Embryonic facial prominence (tissue), 1 donor: ENCODE measurements at regions not wholly inside any gene's neighbourhood (a gene's known extent, or its start where the extent isn't known, plus 50 kb on each side); places are given as distances from the start of the nearest gene placed in this dataset.

ENCODE experiments used
- DNase-seq: peaks from one replicate; pipeline ENCODE4 v3.0.0-alpha.2; 2016; ENCODE audit errors: extremely low spot score

- DNase-seq: no peak
Measured at GRCh38 chr17:6325051-6325450, 109.9 kb downstream of the AIPL1 start.

GRCh38 chr17:6323626-6324356 lies 111.1 kb downstream of the AIPL1 start:
- DNase-seq: no peak

DNA sequence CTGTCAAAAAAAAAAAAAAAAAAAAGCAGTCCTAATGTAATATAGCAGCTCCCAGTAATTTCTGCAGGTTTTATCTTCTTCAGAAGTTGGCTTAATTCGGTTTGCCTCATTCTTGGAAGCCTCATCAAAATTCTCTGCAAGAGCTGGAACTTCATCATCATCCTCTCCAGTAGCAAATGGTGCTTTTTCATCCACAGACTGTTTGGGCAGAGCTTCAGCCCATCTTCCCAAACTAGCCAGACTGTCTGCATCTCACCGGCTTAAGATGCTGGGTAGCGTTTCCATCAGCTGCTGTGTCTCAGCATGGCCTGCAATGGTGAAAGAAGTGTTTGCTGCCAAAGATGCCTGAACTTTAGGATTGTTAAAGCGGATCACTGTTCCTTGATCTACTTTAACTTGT lies 112.6 kb downstream of the AIPL1 start:
- DNase-seq: no peak

GRCh38 chr17:6314311-6314710 lies 120.6 kb downstream of the AIPL1 start:
- no peak for DNase-seq

- DNase-seq: no peak
Measured at GRCh38 chr17:6313835-6314234, 121.1 kb downstream of the AIPL1 start.

GRCh38 chr17:6306820-6307219 lies 128.1 kb downstream of the AIPL1 start:
- no peak for DNase-seq

GRCh38 chr17:6305613-6306360 lies 129.1 kb downstream of the AIPL1 start:
- no peak for DNase-seq

GRCh38 chr17:6304894-6305612 lies 129.9 kb downstream of the AIPL1 start:
- DNase-seq: no peak

- no peak for DNase-seq
Measured at GRCh38 chr17:6303664-6304063, 131.3 kb downstream of the AIPL1 start.

DNA sequence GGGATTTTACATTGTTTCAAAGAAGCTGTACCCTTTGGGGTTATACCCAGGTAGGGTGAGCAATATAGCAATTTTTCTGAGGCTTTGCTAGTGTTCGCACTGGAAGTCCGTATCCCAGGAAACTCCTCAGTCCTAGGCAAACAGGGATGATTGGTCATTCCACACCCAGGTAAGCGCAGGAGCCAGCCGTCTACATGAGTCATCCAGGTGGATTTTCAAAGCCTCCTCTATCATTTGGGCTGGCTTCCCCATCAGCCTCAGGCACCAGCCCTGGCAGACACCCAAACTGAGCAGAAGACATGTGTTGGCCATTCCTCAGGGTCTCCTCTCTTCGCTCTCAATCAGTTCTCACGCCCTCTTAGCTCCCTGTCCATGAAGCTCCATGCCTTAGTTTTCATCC lies 135.6 kb downstream of the AIPL1 start:
- DNase-seq: no peak

GRCh38 chr17:6297960-6298359 lies 137.0 kb downstream of the AIPL1 start:
- no peak for DNase-seq

- no peak for DNase-seq
Measured at GRCh38 chr17:6297119-6297518, 137.8 kb downstream of the AIPL1 start.

DNA sequence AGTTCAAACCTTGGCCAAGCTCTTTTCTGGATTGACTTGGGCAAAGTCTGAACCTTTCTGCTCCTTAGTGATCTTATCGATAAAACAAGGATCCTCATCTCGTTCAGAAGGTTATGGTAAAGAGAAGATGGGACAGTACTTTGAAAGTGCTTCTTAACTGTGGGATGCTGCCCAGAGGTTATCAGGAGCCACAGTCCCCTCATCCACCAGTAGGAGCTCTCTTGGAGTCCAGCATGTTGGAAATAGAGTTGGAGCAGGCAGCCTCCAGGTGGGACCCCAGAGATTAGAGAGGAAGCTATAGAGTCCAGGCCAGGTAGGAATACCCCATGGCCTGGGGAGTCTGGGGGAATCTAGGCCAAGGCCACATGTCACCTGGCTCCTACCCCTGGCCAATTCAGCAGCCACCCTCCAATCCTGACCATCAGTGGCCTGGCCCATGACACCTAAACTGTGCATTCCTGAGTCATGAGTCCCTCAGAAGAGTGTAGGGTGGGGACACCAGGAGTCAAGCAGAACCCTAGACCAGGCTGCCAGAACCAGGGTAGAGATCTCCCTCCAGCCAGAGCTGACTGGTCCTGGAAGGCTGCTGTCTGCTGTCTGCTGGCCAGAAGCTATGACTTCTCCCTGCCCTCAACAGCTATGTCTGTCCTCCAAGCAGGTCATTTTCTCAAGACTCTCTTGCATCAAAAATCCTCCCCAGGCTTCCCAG lies 144.3 kb downstream of the AIPL1 start:
- DNase-seq: no peak

DNA sequence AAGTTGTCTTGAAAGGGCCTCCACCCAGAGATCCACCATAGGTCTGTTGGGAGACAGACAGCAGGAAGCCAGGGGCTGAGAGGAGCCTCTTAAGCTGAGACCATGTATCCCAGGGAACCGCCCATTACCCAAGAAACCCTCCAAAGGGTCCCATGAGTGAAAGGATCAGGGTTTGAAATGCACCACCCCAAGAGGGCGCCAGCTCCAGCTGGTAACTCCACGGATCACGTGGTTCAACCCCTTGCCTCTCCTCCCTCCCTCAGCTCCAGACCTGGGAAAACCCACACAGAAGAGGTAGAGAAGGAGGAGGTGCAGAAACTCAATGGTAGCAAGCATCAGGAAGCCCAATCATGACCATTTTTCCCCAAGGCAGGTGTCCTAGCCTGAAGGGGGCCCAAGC lies 148.7 kb downstream of the AIPL1 start:
- DNase-seq: no peak

GRCh38 chr17:6285486-6285885 lies 149.4 kb downstream of the AIPL1 start:
- DNase-seq: no peak

GRCh38 chr17:6279659-6280058 lies 155.3 kb downstream of the AIPL1 start:
- DNase-seq: no peak

- no peak for DNase-seq
Measured at GRCh38 chr17:6278376-6278775, 156.5 kb downstream of the AIPL1 start.

DNA sequence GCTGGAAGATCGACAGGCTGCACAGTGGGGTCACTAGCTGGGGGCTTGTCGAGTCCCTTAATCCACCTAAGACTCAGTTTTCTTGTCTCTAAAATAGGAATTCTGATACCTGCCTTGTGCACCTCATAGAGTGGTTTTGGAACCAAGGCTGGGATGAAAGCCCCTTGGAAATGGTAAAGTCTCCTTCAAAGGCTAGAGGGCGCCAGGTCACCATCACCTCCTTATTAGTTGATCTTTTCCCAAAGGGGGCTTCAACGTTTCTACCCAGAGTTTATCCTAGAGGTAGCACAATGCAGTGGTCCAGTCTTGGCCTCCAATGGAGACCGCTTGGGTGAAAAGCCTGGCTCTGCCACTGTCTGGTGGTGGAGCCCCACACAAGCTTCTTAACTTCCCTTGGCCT lies 158.2 kb downstream of the AIPL1 start:
- DNase-seq: no peak

- no peak for DNase-seq
Measured at GRCh38 chr17:6274310-6274709, 160.6 kb downstream of the AIPL1 start.

- no peak for DNase-seq
Measured at GRCh38 chr17:6269478-6269877, 165.4 kb downstream of the AIPL1 start.

DNA sequence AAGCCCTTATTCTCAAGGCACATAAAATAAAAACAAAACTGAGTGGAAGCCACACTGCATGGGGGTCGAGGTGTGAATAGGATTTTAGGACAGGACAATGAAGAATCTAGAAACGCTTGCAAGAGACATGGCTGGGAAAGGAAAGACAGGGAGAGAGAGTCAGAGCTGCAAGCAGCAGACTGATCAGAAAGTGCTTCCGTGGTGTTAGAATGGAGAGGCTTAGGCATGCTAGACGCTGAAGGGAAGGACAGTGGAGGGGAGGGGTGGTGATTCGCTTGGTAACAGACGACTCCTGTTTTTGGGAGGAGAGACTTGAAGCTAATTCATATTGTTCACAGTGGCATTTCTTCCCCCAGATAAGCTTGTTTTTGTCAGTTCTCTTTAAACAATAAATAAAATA lies 173.5 kb downstream of the AIPL1 start:
- DNase-seq: no peak

DNA sequence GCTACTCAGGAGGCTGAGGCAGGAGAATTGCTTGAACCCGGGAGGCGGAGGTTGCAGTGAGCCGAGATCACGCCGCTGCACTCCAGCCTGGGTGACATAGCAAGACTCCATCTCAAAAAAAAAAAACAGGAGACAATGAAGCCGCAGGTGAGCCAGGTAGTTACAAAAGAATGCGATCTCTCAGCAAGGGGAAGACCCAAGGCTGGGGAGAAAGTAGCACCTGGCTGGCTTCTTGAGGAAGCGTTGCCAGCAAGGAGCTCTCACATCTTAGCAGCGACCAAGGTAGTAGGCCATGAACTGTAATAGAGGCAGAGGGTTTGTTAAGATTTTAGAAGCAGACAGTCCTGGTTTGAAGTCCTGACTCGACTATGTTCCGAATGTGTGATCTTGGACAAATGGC lies 175.0 kb downstream of the AIPL1 start:
- no peak for DNase-seq
